ENCODE measurements at regions not wholly inside any gene's neighbourhood (a gene's known extent, or its start where the extent isn't known, plus 50 kb on each side); places are given as distances from the start of the nearest gene placed in this dataset.

DNA sequence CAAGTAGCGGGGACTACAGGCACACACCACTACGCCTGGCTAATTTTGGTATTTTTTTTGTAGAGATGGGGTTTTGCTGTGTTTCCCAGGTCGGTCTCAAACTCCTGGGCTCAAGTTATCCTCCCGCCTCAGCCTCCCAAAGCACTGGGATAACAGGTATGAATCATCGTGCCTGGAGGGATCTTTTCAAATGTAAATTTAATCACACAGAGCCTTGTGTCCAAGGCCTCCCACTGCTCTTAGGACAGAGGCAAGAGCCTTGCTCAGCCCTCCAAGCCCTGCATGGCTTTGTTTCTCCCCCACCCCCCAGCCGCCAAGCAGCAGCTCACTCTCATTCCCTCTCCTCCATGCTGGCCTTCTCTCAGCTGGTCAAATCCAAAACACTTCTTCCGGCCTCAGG is 75.3 kb upstream of the CREB3L1 start:
- TF ChIP-seq POLR2A (IDR thresholded peaks at IDR 0.05; ENCODE audit: low read depth, low read length), result no peak
- no peak for TF ChIP-seq FOS (IDR thresholded peaks at IDR 0.05; ENCODE audit: borderline replicate concordance, insufficient read depth, low read length)
- no peak for TF ChIP-seq EZH2 (IDR thresholded peaks at IDR 0.05; ENCODE audit: borderline replicate concordance, low read depth, low read length, severe bottlenecking)
- TF ChIP-seq, protein P1, sequence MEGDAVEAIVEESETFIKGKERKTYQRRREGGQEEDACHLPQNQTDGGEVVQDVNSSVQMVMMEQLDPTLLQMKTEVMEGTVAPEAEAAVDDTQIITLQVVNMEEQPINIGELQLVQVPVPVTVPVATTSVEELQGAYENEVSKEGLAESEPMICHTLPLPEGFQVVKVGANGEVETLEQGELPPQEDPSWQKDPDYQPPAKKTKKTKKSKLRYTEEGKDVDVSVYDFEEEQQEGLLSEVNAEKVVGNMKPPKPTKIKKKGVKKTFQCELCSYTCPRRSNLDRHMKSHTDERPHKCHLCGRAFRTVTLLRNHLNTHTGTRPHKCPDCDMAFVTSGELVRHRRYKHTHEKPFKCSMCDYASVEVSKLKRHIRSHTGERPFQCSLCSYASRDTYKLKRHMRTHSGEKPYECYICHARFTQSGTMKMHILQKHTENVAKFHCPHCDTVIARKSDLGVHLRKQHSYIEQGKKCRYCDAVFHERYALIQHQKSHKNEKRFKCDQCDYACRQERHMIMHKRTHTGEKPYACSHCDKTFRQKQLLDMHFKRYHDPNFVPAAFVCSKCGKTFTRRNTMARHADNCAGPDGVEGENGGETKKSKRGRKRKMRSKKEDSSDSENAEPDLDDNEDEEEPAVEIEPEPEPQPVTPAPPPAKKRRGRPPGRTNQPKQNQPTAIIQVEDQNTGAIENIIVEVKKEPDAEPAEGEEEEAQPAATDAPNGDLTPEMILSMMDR (IDR thresholded peaks at IDR 0.05; ENCODE audit: extremely low read depth in 1 of 2, insufficient read depth in 1 of 2, low read depth in 1 of 2, low read length in 2 of 2), result no peak
- TF ChIP-seq POLR2AphosphoS5 (IDR thresholded peaks at IDR 0.05; ENCODE audit: insufficient read depth, low read depth, low read length), result no peak
- TF ChIP-seq, protein P2, sequence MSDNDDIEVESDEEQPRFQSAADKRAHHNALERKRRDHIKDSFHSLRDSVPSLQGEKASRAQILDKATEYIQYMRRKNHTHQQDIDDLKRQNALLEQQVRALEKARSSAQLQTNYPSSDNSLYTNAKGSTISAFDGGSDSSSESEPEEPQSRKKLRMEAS (IDR thresholded peaks at IDR 0.05; ENCODE audit: insufficient read depth, insufficient read length), result no peak
- no peak for TF ChIP-seq MYC (IDR thresholded peaks at IDR 0.05; ENCODE audit: low read depth, low read length)
- TF ChIP-seq GATA2 (IDR thresholded peaks at IDR 0.05; ENCODE audit: insufficient read depth, insufficient read length, low read depth, low read length), result no peak
- TF ChIP-seq JUN (IDR thresholded peaks at IDR 0.05; ENCODE audit: borderline replicate concordance, insufficient read depth, insufficient read length, low read depth), result no peak

Measured in endothelial cell of umbilical vein (primary cell).